Memory B cell (primary cell): ENCODE measurements at regions not wholly inside any gene's neighbourhood (a gene's known extent, or its start where the extent isn't known, plus 50 kb on each side); places are given as distances from the start of the nearest gene placed in this dataset.

Experiments used
- ATAC-seq: fragments of 150-1000 bp; cut with Tn5 transposase; 2 replicates; pipeline ENCODE4 v1.10.0; 2021; ENCODE audit warnings: low read depth, mild to moderate bottlenecking, moderate library complexity
- DNase-seq, 2 donors: peaks; one replicate each; pipeline ENCODE4 v3.0.0; 2022; ENCODE audit warnings: low spot score in 2 of 2
- H3K27ac Mint-ChIP-seq: one replicate; pipeline ENCODE4 v1.8.0; 2022; ENCODE audit warnings: mild to moderate bottlenecking, moderate library complexity, mixed read lengths
- H3K27me3 Mint-ChIP-seq: one replicate; pipeline ENCODE4 v1.8.0; 2022; ENCODE audit warnings: mixed read lengths
- H3K36me3 Mint-ChIP-seq: one replicate; pipeline ENCODE4 v1.8.0; 2022; ENCODE audit warnings: mild to moderate bottlenecking, mixed read lengths
- H3K4me1 Mint-ChIP-seq: one replicate; pipeline ENCODE4 v1.8.0; 2022; ENCODE audit warnings: mixed read lengths
- H3K4me3 Mint-ChIP-seq: one replicate; pipeline ENCODE4 v1.8.0; 2022; ENCODE audit warnings: mild to moderate bottlenecking, moderate library complexity, mixed read lengths
- H3K9me3 Mint-ChIP-seq: one replicate; pipeline ENCODE4 v1.8.0; 2022; ENCODE audit warnings: mixed read lengths

DNA sequence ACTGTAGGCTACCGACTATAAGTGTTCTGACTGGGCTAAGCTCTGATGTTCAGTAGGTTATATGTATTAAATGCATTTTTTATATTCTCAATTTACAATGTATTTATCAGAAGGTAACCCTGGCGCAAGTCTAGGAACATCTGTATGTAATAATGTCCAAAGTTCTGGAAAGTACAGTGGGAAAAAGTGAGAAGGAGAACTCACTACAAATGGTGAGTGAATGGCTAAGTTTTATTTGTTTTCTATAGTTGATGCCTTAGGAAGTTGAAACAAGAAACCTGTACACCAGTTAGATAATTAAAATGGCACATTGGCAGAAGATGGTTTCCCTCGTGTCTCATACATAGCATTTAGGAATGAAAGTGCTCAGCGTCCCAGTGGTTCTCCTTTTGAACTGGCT is 333.4 kb upstream of the THRB start:
- no peaks in the 10 kb centered on the region for H3K36me3 Mint-ChIP-seq
- H3K4me1 Mint-ChIP-seq, result no peaks in the 10 kb centered on the region
- H3K27me3 Mint-ChIP-seq, result peaks cover 17% of the 10 kb centered on the region
- H3K9me3 Mint-ChIP-seq, result peaks cover 6% of the 10 kb centered on the region
- H3K4me3 Mint-ChIP-seq, result no peak overlapping the region
- H3K27ac Mint-ChIP-seq, result no peak overlapping the region
- ATAC-seq (no peak), DNase-seq (no peak)

DNA sequence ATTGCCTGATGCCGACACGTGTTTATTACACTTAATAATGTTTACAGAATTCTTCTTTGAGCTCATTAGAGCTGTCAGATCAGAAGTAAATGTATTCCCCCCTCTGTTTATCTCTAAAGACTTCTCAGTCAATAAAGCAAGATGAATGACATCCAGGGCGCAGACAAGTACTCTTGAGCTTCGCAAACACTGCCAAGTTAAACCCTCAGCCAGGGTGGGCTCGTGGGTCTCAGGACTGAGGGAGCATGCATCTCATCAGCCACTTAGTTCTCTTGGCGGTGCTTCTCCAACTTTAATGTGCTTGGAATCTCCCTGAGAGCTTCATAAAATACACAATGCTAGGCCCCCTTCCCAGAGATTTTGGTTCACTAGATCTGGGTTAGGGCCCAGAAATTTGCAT is 333.9 kb upstream of the THRB start:
- ATAC-seq (no peak), DNase-seq (no peak)
- H3K9me3 Mint-ChIP-seq, result peaks cover 6% of the 10 kb centered on the region
- no peak overlapping the region for H3K27ac Mint-ChIP-seq
- H3K27me3 Mint-ChIP-seq, result peaks cover 17% of the 10 kb centered on the region
- no peaks in the 10 kb centered on the region for H3K4me1 Mint-ChIP-seq
- no peak overlapping the region for H3K4me3 Mint-ChIP-seq
- no peaks in the 10 kb centered on the region for H3K36me3 Mint-ChIP-seq

DNA sequence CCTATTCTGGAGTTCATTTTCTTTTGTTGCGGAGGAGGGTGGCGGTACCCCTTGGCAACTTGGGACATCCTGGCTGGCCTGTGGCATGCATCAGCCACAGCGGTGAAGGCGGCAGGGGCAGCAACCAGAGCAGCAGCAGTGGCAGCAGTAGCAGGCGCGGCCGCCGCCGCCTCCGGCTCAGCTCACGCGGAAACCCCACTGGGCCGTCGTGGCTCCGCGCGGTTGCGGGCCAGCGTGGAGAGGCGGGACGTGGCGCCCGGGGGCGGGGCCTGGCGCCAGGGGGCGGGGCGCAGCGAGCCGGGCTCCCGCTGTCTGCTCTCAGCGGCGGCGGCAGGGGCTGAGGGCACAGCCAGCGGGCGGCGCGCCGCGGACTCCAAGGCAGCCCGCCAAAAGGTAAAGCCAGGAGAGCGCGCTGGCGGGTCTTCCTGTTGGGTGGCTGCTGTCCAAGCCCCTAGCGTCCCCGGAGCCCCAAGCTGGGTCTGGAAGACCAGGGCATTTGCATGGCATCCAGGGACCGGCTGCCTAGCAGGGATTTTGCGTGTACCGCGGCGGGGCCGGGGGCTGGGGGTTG is 334.4 kb upstream of the THRB start:
- Mint-ChIP-seq H3K27me3 (peaks cover 17% of the 10 kb centered on the region), H3K27ac (no peak overlapping the region), H3K36me3 (no peaks in the 10 kb centered on the region), H3K4me3 (no peak overlapping the region), H3K9me3 (peaks cover 6% of the 10 kb centered on the region), H3K4me1 (no peaks in the 10 kb centered on the region)
- DNase-seq, result no peak
- no peak for ATAC-seq

DNA sequence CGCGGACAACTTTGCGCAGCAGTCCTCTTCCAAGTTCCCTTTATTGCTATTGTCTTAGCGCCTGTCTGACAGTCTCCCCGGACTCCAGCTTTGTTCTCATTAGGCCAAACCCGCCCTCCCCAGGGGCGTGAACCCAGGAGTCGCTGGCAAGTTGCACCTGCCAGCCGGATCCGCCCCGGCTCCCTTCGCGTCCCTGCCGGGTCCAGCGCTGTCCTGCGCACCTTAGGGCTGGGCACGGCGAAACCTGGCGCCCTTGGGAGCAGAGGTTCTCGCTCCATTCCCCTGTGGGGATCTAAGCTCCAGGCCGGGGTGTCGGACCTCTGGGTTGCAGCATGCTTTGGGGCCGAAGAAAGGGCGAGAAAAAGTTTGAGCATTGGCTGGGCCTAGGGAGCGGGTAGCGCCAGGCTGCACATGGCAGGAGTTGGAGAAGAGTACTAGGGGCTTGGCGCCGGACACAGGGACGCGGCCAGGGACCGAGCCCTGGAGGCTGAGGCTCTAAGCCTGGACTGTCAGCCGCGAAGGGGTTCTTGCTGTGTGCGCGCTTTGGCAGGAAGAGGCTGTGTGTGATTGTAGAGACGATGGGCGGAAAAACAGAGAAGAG is 335.1 kb upstream of the THRB start:
- Mint-ChIP-seq H3K4me3 (no peak overlapping the region), H3K27ac (no peak overlapping the region), H3K27me3 (peaks cover 17% of the 10 kb centered on the region), H3K9me3 (peaks cover 6% of the 10 kb centered on the region), H3K36me3 (no peaks in the 10 kb centered on the region), H3K4me1 (no peaks in the 10 kb centered on the region)
- DNase-seq (no peak), ATAC-seq (no peak)

DNA sequence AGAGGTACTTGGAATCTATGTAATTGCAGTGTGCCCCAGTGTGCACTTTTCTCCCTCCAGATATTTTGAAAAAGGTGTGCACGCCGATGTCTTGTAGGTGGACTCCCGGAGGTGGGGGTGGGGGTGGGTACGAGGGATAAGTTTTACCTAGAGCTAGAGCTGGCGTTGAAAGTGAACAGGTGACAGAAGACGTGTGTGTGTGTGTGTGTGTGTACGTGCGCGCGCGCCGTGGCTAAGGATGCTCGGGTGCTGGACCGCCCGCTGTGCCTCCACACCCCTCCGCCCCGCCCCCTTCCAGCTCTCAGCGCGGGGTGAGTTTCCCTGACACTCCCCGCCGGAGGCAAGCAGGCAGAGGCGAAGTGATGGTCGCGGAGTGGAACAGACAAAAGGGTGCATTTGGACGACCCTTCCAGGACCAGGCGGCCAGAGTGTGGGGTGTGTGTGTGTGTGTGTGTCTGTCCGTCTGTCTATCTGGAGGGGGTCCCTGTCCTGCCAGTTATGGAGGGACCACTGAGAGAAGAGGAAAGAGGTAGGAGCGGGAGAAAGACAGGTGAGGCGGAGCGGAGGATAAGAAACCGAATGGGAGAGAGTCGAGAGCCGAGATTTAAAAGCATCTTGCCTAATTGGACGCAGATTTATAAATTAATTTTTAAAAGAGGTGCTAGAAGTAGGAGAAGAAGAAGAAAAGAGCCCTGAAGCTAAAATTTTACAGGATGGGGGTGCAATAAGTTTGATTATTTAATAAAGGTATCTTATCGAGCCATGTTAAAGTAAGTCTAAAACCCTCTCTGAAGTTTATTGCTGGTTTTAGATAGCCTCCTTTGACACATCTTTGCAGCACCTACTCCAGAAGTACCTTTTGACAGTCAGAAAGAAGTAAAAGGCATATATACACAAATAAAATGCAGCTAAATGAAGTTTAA is 335.8 kb upstream of the THRB start:
- H3K36me3 Mint-ChIP-seq, result no peaks in the 10 kb centered on the region
- no peak overlapping the region for H3K27ac Mint-ChIP-seq
- DNase-seq, result no peak
- H3K4me1 Mint-ChIP-seq, result no peaks in the 10 kb centered on the region
- H3K27me3 Mint-ChIP-seq, result peaks cover 15% of the 10 kb centered on the region
- ATAC-seq, result no peak
- peaks cover 8% of the 10 kb centered on the region for H3K9me3 Mint-ChIP-seq
- no peak overlapping the region for H3K4me3 Mint-ChIP-seq

DNA sequence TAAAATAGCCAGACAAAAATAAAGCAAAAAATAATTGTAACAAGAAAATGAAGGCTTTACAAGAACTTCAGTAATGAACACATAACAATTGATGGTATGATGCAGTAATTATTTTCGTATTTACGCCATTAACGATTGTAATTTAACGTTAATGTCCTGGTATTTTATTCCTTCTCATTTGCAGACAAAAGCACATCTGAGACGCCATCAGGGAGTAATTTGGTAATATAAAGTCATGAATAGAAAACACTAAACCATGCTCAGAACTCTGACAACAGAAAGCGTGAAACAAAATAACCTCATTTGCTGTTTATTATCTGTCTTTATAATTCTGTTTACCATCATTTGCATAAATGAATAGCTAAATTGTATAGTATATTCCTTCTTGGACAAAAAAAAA is 336.6 kb upstream of the THRB start:
- Mint-ChIP-seq H3K36me3 (no peaks in the 10 kb centered on the region), H3K27me3 (peaks cover 15% of the 10 kb centered on the region), H3K9me3 (peaks cover 8% of the 10 kb centered on the region), H3K27ac (no peak overlapping the region), H3K4me3 (no peak overlapping the region), H3K4me1 (no peaks in the 10 kb centered on the region)
- no peak for ATAC-seq
- DNase-seq, result no peak

DNA sequence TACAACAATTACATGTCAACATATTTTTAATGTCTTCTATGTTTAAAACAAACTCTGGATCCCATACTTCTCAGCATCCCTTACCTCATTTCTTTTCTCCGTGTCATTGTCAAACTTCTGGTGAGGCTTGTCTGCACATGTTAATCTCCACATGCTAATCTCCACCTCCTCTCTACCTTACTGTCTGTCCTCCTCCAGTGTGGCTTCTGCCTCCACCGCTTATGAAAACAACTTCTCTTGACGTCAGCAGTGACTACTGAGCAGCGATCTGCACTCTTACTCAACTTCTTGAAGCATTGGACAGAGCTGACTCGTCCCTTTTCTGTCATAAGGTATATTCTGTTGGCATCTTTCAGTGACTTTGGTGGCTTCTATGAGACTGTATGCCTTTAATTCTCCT is 338.2 kb upstream of the THRB start:
- DNase-seq (no peak), ATAC-seq (no peak)
- Mint-ChIP-seq H3K27ac (no peak overlapping the region), H3K27me3 (peaks cover 11% of the 10 kb centered on the region), H3K4me1 (no peaks in the 10 kb centered on the region), H3K9me3 (peaks cover 5% of the 10 kb centered on the region), H3K36me3 (no peaks in the 10 kb centered on the region), H3K4me3 (no peak overlapping the region)

DNA sequence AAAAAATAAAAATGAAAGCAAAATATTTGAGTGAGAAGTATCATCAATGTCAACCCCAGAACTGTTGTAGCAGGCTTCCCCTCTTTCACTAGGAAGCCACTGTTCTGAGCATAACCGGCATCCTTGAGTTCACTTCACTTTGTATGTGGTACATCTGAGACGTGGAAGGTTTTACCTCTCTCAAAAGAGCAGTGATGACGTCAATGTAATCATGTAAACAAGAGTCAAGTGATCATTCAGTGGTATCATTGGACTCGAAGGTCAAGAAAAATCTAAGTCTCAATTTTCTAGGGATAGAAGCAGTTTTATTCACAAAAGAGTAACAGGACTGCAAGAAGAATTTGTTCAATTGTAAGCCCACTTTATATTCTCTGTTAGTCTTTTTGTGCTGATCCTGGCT is 339.8 kb upstream of the THRB start:
- Mint-ChIP-seq H3K4me3 (no peak overlapping the region), H3K27ac (no peak overlapping the region), H3K9me3 (peaks cover 5% of the 10 kb centered on the region), H3K4me1 (no peaks in the 10 kb centered on the region), H3K36me3 (no peaks in the 10 kb centered on the region), H3K27me3 (peaks cover 11% of the 10 kb centered on the region)
- DNase-seq (no peak), ATAC-seq (no peak)

DNA sequence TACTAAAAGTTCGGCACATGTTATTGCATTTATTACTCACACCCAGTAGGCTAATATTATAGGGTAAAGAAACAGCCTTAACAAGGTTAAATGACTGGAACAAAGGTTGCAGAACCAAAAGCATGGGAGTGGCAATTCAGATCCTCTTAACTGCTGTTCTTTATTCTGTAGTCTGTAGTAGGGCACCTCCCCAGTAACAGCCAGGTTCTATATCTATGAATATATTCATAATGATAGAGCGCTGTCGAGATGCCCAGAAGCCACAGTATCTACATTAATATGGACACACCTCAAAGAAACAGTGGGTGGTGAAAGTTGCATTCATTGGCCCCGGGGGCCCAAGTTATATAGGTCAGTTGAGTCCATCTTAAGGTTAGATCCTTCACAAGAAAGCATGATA is 340.9 kb upstream of the THRB start:
- DNase-seq (no peak), ATAC-seq (no peak)
- Mint-ChIP-seq H3K27ac (no peak overlapping the region), H3K9me3 (peaks cover 4% of the 10 kb centered on the region), H3K36me3 (no peaks in the 10 kb centered on the region), H3K4me3 (no peak overlapping the region), H3K27me3 (peaks cover 3% of the 10 kb centered on the region), H3K4me1 (no peaks in the 10 kb centered on the region)

DNA sequence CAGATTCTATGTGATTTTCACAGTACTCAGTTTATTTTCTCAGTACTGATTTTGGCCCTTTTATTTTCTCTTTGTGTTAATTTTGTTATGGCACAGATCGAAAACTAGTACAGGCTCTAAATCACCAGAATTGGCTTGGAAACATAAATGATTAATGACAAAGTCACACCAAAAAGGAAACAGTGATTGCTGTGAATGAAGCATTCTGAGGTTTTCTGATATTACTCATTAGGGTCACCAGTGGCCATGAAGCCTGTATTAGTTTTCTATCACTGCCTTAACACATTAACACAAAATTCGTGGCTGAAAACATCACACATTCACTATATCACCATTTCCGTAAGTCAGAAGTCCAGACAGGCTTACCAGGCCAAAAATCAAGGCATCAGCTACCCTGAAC is 343.0 kb upstream of the THRB start:
- ATAC-seq, result no peak
- H3K27me3 Mint-ChIP-seq, result peaks cover 2% of the 10 kb centered on the region

DNA sequence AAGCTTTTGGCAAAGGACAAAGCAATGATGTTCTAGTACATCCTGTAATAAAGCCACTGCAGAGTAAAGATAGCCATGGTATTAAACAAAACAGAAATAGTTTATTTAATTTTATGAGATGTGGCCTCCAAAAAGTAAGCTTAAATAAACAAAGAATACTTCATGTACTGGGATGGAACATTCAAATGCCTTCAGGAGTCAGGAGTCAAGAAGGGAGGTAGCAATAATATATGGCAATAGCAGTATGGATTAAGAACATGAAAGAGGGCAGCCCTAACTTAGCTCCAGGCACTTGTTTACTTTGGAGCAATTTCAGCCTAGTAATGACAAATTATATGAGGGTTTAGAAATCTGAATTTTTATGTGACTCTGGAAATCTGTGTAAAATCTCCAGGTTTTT is 343.9 kb upstream of the THRB start:
- Mint-ChIP-seq H3K9me3 (peaks cover 1% of the 10 kb centered on the region), H3K27me3 (no peaks in the 10 kb centered on the region), H3K4me3 (no peak overlapping the region), H3K36me3 (no peaks in the 10 kb centered on the region), H3K27ac (no peak overlapping the region), H3K4me1 (no peaks in the 10 kb centered on the region)
- DNase-seq, result no peak
- no peak for ATAC-seq

More for the DNA sequence above, 343.0 kb upstream of the THRB start:
- DNase-seq, result no peak
- H3K36me3 Mint-ChIP-seq, result no peaks in the 10 kb centered on the region
- H3K9me3 Mint-ChIP-seq, result peaks cover 3% of the 10 kb centered on the region
- H3K4me3 Mint-ChIP-seq, result no peak overlapping the region
- no peaks in the 10 kb centered on the region for H3K4me1 Mint-ChIP-seq
- no peak overlapping the region for H3K27ac Mint-ChIP-seq

DNA sequence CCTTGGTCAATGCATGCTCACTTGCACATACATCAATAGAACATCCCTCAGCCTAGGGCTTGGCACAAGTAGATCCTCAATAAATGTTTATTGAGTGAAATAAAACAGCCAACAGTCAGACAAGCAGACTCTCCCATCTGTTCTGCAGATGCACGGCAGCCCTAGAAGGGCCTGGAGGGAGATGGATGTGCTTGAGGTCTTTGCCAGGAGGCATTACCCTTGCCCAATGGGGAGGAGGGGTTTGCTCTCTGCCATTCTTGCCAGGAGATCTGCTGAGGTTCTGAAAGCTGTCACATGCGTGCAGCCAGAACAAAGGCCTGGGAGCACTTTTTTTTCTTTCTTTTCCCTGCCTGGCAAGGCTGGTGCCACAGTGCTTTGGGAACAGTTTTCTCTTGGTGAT is 349.3 kb upstream of the THRB start:
- no peak for DNase-seq
- ATAC-seq, result no peak
- H3K36me3 Mint-ChIP-seq, result no peaks in the 10 kb centered on the region
- peaks cover 3% of the 10 kb centered on the region for H3K9me3 Mint-ChIP-seq
- no peak overlapping the region for H3K27ac Mint-ChIP-seq
- H3K4me3 Mint-ChIP-seq, result no peak overlapping the region
- H3K4me1 Mint-ChIP-seq, result no peaks in the 10 kb centered on the region
- H3K27me3 Mint-ChIP-seq, result no peaks in the 10 kb centered on the region

DNA sequence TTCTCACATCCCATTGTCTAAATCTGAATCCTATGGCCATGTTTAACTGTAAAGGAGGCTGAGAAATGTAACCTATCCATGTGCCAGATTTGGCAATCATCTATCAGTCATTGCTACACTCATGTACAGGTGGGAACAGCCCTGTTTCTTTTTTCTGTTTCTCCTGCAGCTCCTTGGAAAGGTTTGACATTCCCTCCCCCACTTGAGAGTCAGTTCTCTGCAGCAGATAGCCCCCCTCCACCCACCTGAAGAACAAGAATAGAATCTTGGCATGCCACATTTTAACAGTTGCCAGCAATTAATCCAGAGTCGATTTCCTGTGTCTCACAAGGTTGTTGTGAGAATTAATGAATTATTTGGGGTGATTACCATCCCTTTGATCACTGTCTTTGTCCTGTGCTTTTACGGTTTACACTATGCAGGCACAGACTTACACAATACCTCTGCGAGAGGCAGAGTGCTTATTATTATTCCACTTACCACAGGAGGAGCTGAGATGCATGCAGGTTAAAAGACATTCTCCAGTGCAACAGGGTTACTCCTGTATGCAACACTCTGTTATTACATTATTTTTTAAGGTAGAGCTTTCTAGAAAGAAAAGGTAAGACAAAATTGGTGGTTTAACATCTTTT is 351.0 kb upstream of the THRB start:
- Mint-ChIP-seq H3K4me1 (no peaks in the 10 kb centered on the region), H3K9me3 (peaks cover 3% of the 10 kb centered on the region), H3K36me3 (no peaks in the 10 kb centered on the region), H3K4me3 (no peak overlapping the region), H3K27me3 (no peaks in the 10 kb centered on the region), H3K27ac (no peak overlapping the region)
- DNase-seq (no peak), ATAC-seq (no peak)

DNA sequence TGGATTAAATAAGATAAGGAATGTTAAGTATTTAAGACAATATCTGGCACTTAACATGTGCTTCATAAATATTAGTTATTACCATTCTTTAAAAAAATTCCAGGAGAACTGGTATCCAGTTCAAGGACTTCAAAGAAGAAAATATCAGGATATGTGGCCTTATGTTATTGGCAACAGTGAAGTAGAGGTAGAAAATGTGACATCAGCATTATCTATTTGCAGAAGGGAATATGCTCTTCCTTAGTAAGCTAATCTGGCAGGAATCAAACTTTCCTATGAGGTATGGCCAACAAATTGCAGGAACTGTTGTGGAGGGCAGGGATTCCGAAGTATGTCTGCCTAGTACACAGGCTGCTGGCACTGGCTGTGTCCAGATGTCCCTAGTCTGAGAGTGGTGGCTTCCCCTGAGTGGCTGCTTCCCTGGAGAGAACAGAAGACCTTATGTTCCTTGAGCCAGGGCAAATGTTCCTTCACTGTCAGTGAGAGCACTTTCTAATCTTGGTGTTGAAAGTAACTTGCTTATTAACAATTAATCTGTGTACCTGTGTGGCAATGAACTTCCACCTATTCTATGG is 351.7 kb upstream of the THRB start:
- DNase-seq (no peak), ATAC-seq (no peak)
- no peaks in the 10 kb centered on the region for H3K27me3 Mint-ChIP-seq
- H3K4me3 Mint-ChIP-seq, result no peak overlapping the region
- no peak overlapping the region for H3K27ac Mint-ChIP-seq
- peaks cover 3% of the 10 kb centered on the region for H3K9me3 Mint-ChIP-seq
- no peaks in the 10 kb centered on the region for H3K4me1 Mint-ChIP-seq
- no peaks in the 10 kb centered on the region for H3K36me3 Mint-ChIP-seq
